GM21381 (cell line): ENCODE measurements at regions not wholly inside any gene's neighbourhood (a gene's known extent, or its start where the extent isn't known, plus 50 kb on each side); places are given as distances from the start of the nearest gene placed in this dataset.
"Not testable (repeated sequence)": the region's sequence is repeated elsewhere in the genome, so short reads cannot be mapped to it uniquely, and the experiment has no call there.

Source experiments
- ATAC-seq: cut with Tn5 transposase; IDR thresholded peaks from one replicate; pipeline ENCODE4 v1.9.1; 2021; ENCODE audit warnings: mild to moderate bottlenecking, moderate library complexity; ENCODE audit not compliant: unreplicated experiment

DNA sequence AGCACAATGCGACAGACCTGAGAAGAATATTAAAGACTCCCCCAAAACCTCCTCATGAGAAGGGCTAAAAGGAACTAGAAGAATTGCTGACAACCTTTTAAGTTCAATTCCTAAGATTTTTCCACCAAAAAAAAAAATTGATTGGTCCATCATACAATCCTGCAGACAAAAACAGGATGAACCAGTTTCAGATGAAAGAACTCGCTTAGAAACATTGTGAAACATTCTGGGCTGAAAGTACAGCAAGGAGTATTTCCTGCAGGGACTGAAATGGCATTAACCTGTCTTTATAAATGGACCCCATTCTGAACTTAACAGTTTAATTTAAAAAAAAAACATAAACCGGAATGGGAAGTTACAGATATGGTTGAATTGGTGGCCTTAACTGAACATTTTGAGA is 96.0 kb upstream of the FAM174B start:
- ATAC-seq, result no peak

DNA sequence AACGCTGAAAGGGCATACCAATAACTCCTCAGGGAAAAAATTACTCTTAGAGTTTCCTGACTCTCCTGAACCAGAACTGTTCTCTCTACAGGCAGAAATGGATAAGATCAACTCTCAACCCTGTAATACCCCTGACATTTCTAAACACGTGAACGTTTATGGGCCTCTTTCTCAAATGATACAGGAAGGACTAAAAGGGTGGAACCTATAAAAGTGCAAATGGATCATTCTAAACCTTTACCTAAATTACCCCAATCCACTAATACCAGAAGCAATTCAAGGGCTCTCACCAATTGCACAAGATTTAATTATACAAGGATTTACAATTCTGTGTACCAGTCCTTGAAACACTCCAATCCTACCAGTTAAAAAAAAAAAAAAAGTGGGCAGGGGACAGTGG is 98.0 kb upstream of the FAM174B start:
- ATAC-seq, result no peak

DNA sequence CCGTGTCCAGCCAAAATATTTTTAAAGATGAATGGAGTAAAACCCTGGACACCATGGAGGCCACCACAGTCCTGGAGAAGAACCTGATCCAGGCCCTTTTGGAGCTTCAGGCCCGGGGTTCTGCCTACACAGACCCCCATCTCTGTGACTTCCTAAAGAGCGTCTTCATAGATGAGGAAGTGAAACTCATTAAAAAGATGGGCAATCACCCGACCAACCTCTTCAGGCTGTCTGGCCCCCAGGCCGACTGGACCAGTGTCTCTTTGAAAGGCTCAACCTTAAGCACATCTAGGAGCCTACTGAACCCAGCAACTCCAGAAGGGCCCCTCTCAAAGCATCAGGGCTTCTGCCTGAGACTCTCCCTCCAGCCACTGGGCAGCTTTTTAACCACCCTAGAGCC is 107.9 kb upstream of the FAM174B start:
- ATAC-seq, result no peak

DNA sequence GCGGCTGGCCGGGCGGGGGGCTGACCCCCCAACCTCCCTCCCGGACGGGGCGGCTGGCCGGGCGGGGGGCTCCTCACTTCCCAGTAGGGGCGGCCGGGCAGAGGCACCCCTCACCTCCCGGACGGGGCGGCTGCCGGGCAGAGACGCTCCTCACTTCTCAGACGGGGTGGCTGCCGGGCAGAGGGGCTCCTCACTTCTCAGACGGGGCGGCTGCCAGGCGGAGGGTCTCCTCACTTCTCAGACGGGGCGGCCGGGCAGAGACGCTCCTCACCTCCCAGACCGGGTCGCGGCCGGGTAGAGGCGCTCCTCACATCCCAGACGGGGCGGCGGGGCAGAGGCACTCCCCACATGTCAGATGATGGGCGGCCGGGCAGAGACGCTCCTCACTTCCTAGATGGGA is 112.6 kb upstream of the FAM174B start:
- not testable (repeated sequence) for ATAC-seq

DNA sequence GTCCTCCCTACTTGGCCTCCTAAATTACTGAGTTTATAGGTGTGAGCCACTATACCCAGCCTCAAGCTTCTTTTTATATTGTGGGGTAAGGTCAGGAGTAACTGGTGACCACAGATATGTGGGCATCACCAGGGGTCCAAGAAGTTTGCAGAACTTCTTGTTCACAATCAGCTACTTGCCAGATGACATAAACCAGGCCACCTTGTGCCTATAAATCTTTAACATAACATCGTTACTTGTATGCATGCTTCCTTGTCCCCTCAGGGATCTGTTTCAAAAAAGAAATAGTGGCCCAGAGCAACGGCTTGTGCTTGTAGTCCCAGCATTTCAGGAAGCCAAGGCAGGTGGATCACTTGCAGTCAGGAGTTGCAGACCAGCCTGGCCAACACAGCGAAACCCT is 115.1 kb upstream of the FAM174B start:
- ATAC-seq, result no peak

DNA sequence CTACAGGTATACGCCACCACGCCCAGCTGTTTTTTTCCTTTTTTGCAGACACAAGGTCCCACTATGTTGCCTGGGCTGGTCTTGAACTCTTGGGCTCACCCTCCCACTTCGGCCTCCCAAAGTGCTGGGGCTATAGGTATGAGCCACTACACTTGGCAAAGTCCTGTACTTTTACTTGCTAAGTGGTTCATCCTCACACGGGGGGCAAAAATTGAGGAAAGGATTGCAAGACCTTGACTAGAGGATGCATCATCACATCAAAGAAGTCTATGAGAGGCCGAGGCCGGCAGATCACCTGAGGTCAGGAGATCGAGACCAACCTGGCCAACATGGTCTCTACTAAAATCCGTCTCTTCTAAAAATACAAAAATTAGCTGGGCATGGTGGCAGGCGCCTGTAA is 116.5 kb upstream of the FAM174B start:
- no peak for ATAC-seq

DNA sequence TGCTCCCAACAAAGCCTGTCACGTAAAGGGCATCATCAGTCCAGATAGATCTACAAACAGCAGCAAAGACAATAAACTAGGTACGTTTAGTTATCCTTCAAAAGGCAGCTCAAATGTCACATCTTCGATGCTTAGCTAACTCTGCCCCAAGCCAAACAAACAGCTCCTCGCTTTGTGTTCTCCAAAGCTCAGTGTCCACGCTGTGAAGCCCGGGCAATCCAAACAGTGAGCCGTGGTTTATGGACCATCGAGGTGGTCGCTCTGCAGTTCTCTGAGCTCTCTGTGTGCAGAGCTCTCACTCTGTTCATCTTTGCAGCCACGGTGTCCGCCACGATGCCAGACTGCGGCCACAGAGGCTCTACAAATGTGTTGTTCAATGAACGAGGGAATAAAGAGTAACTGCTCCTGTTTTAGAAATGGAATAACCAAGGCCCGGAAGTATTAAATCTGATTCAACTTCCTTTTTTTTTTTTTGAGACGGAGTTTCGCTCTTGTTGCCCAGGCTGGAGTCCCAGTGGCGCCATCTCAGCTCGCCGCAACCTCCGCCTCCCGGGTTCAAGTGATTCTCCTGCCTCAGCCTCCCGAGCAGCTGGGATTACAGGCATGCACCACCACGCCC is 117.2 kb upstream of the FAM174B start:
- ATAC-seq, result no peak

DNA sequence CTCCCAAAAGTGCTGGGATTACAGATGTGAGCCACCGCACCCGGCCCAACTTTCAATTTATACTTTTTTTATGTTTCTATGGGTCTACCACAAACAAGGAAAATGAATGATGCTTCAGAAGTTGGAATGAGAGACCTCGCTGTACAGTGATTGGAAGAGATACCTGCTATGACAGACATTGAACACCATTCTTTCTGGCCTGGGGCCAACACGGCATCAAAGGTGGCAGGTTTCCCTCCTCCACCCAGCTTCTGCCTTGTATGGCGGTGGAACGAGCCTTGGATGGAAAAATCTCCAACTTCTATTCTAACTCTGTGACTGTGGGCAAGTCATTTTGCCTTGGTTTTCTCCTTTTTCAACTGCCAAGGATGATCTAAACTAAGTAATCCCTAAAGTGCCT is 117.8 kb upstream of the FAM174B start:
- no peak for ATAC-seq

DNA sequence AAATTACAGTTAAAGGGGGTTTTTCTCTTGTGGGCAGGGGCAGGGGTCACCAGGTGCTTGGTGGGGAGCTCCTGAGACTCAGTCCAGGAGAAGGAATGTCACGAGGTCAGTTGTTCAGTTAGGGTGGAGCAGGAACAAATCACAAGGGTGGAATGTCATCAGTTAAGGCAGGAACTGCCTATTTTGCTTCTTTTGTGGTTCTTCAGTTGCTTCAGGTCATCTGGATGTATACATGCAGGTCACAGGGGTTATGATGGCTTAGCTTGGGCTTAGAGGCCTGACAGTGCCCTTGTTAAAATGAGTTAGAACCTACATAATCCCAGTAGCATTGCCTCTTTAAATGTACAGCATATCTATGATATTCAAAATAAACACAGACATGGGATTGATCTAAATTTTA is 120.2 kb upstream of the CHD2 start:
- no peak for ATAC-seq

DNA sequence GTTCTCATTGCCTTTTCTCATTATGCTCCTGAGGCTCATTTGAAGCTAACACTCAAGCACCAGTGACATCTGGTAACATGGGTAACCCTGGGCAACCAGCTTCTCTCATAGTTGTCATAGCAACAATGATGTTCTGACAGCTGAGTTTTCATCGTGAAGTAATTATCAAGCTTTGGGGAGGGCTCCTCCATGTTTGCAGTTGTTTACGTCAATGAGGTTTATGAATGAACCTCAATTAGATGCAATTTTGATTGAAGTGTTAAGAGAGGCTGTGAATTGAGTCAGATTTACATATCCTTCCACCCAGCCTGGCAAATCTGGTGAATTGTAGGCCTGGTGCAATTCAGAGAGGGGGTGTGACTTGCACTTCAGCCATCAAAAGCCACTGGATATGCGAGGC is 119.3 kb upstream of the CHD2 start:
- no peak for ATAC-seq

DNA sequence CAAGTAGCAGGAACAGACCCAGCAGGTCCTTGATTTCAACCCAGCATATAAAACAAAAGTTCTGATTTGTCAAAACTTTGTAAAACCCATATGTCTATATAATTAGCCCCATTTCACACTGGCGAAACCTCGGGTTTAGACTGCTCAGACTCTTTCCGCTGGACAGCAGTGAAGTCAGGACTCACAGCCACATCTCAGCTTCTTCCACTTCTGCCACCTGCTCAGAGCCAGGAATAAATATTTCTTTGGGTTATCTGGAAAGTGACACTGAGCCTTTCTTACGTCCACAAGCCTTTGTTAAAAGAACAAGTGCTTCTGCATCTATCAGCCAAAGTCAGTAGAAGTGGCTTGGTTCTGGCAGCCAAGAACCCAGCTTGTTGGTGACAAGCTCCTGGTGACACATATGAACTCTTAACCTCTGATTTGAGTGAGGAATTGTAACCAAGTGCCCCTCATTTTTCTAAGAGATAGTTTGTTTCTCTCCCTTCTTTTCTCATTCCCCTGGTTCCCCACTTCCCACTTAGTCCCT is 118.1 kb upstream of the CHD2 start:
- no peak for ATAC-seq

DNA sequence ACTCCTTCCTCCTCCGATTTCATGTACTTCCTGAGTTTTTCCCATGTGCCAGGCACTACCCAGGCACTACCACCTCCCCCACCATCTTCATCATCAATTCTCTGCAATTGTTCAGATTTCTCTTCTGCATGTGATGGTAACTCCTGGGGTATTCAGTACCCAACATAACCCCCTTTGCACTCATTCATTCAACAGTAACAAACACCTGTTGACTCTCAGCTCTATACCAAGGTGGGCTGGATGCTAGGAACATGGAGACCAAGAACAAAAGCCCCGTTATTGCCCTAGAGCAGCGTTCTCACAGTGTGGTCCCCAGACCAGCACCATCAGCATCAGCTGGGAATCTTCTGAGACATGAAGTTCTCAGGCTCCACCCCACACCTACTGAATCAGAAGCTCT is 113.0 kb upstream of the CHD2 start:
- no peak for ATAC-seq

DNA sequence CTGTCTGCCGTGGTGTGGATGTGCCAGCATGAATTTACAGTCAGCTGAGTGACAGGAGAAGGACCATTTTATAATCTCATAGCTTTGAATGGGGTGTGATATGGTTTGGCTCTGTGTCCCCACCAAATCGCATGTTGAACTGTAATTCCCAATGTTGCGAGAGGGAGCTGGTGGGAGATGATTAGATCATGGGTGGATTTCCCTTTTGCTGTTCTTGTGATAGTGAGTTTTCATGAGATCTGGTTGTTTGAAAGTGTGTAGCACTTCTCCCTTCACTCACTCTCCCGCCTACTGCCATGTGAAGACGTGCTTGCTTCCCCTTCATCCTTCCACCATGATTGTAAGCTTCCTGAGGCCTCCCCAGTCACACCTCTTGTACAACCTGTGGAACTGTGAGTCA is 111.9 kb upstream of the CHD2 start:
- ATAC-seq, result no peak

DNA sequence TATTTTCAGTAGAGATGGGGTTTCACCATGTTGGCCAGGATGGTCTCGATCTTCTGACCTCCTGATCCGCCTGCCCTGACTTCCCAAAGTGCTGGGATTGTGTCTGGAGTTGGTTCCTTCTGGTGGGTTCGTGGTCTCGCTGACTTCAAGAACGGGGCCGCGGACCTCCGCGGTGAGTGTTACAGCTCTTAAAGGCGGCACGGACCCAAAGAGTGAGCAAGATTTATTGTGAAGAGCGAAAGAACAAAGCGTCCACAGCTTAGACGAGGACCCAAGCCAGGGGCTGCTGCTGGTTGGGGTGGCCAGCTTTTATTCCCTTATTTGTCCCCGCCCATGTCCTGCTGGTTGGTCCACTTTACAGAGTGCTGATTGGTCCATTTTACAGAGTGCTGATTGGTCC is 111.3 kb upstream of the CHD2 start:
- ATAC-seq, result not testable (repeated sequence)

DNA sequence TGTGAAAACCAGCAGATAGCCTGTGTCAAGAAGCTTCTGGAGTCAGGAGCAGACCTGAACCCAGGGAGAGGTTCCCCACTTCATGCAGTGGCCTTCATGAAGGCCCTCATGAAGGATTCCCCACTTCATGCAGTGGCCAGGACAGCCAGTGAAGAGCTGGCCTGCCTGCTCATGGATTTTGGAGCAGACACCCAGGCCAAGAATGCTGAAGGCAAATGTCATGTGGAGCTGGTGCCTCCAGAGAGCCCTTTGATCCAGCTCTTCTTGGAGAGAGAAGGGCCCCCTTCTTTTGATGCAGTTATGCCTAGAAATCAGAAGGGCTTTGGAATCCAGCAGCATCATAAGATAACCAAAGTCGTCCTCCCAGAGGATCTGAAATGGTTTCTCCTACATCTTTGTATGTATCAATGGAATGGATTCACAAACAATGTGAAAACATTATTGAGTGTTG is 103.9 kb upstream of the CHD2 start:
- ATAC-seq, result no peak

DNA sequence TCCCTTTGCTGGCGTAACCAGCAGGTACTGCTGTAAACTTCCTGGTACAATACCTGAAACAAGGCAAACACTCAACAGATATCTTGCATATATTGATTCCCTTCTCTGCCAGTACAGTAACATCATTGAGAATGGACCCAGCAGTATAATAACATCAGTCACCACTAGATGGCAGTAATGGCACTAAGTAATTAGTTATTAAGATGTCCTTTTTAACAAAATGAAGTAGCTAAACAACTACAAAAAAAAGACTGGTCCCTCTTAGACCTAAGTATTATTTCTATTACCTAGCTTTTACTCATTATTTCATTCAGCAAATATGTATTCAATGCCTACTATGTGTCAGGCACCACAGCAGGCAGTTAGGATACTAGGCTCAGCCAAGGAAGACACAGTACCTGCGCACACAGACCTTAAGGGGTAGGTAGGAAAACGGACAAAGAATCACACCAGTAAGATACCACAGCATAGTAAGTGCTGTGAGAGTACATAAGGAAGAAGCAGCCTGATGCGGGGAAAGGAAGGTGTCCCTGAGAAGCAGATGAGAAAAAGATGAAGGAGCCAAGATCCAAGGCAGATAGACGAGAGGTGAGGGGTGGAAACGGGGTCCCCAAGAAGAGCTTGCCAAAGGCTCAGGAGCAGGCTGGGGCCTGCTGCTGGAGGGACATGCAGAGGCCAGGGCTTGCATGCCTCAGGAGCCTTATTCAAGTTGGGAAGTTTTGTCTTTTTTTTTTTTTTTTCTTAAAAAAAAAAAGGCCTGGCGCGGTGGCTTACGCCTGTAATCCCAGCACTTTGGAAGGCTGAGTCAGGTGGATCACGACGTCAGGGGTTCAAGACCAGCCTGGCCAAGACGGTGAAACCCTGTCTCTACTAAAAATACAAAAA is 102.7 kb upstream of the CHD2 start:
- ATAC-seq, result peak; percentile 73

DNA sequence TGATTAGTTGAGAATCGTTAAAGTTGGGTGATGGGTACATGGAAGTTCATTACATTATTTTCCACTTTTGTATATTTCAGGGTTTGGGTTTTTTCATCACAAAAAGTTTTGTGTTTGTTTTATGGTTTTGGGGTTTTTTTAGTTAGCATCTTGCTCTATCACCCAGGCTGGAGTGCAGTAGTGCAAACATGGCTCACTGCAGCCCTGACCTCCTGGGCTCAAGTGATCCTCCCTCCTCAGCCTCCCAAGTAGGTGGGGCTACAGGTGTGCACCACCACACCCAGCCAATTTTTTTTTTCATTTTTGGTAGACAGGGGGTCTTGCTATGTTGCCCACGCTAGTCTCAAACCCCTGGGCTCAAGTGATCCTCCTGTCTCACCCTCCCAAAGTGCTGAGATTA is 100.1 kb upstream of the CHD2 start:
- no peak for ATAC-seq

DNA sequence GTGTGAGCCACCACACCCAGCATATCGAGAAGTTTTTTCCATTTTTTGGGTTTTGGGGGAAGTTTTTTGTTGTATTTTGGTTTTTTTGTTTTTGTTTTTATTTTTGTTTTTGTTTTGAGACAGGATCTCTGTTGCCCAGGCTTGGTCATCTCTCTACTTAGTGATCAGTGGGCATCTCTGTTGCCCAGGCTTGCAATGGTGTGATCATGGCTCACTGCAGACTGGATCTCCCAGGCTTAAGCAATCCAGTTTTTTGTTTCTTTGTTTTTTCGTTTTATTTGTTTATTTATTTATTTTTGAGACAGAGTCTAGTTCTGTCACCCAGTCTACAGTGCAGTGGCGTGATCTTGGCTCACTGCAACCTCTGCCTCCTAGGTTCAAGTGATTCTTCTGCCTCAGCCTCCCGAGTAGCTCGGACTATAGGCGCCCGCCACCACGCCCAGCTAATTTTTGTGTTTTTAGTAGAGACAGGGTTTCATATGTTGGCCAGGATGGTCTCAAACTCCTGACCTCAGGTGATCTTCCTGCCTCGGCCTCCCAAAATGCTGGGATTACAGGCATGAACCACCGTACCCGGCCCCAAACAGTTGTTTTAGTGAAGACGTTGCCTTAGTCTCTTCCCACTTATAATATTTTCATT is 99.6 kb upstream of the CHD2 start:
- ATAC-seq, result not testable (repeated sequence)

DNA sequence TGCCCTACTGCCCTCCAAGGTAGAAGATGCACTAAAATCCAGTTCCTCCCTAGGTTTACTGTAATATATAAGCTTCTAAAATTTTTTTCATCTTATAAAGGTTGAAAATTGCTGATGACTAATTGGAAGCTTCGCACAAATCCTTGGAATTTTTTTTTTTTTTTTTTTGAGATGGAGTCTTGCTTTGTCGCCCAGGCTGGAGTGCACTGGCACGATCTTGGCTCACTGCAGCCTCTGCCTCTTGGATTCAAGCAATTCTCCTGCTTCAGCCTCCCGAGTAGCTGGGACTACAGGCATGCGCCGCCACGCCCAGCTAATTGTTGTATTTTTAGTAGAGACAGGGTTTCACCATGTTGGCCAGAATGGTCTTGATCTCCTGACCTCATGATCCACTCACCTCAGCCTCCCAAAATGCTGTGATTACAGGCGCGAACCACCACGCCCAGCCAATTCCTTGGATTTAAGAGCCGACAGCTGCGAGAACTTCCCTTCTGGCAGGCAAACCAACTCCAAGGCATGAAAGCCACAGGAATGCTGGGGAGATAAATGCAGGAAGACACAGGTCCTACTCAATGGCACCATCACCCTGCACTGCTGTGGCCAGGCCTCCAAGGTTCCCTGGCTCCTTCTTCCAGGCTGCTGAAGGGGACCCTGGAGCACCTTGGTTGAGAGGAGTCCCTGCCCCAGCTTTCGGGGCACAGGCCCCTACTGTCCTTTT is 98.9 kb upstream of the CHD2 start:
- ATAC-seq, result not testable (repeated sequence)

DNA sequence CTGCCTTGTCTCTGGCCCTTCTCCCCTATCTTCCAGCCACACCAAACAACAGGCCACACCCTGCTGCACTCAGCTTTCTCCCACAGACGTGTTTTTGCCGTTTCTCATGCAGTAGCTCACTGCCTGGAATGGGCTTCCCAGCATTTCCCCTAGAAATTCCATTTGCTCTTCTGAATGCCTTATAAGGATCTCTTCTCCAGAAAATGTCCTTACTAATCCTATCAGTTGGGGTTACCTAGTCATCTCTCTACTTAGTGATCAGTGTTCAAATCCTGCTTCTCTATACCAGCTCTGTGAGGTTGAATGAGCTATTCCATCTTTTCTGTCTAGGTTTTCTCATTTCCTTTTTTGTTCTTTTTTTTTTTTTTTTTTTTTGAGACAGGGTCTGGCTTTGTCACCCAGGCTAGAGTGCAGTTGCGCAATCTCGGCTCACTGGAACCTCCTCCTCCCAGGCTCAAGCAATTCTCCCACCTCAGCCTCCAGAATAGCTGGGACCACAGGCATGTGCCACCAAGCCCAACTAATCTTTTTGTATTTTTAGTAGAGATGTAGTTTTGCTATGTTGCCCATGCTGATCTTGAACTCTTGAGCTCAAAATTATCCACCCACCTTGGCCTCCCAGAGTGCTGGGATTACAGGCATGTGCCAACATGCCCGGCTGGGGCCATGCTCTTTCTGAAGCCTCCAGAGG is 98.2 kb upstream of the CHD2 start:
- no peak for ATAC-seq

DNA sequence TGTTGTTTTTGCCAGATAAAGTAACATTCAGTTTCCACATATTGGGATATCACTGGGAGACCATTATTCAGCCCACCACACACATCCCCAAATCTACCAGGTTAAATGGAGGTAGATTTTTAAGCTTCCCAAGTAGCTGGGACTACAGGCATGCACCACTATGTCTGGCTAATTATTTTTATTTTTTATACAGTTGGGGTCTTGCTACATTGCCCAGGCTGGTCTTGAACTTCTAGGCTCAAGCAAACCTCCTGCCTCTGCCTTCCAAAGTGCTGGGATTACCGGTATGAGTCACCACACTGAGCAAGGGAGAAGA is 96.6 kb upstream of the CHD2 start:
- ATAC-seq, result no peak
